HCT116 (cell line): ENCODE measurements at regions not wholly inside any gene's neighbourhood (a gene's known extent, or its start where the extent isn't known, plus 50 kb on each side); places are given as distances from the start of the nearest gene placed in this dataset.

ENCODE experiments used
- ATAC-seq: fragments of 200-7000 bp; cut with Tn5 transposase; 2 replicates; pipeline ENCODE4 v1.9.1; 2020; ENCODE audit warnings: mild to moderate bottlenecking, moderate library complexity
- BruUV-seq: library from RNA; stranded (reverse); fragments of 400-500 nt; replicated peaks from 2 replicates; lab custom pipeline; 2021; lab: Mats Ljungman, UMichigan
- CTCF ChIA-PET: fragments of 300-600 bp; sonication (Branson Sonifier 250); formaldehyde crosslinking; loops from one replicate; lab custom pipeline; 2021; ENCODE audit warnings: antibody characterized with exemption; lab: Charles Lee
- POLR2A ChIA-PET: fragments of 300-600, 350-600 bp; sonication (Branson Sonifier 250); formaldehyde crosslinking; loops from one replicate; lab custom pipeline; 2021; ENCODE audit warnings: antibody characterized with exemption; lab: Charles Lee
- RAD21 ChIA-PET, 2 experiments: fragments of 300-600 bp; sonication (Branson Sonifier 250); formaldehyde crosslinking; loops; one replicate each; lab custom pipeline; 2023; ENCODE audit warnings: low total read pairs in 2 of 2; ENCODE audit not compliant: uncharacterized antibody in 2 of 2, unreplicated experiment in 2 of 2, low non-redundant PET in 1 of 2; lab: Charles Lee
- DNase-seq: peaks from one replicate; pipeline ENCODE4 v3.0.0-alpha.2; 2010; ENCODE audit warnings: low read depth, low spot score
- H2AFZ ChIP-seq: fragments of 200-600 bp; shearing (Covaris generic), sonication (generic); 2 replicates; pipeline ENCODE4 v1.6.1; 2017; ENCODE audit warnings: low read depth, mixed run types, mixed read lengths, antibody characterized with exemption, low read length; ENCODE audit not compliant: poor library complexity, severe bottlenecking
- H3K27ac ChIP-seq: 2 replicates; pipeline ENCODE4 v1.5.1; 2012; ENCODE audit warnings: low read depth, low read length
- H3K27me3 ChIP-seq: fragments of 200-600 bp; sonication (generic); 2 replicates; pipeline ENCODE4 v1.6.1; 2016; ENCODE audit warnings: mixed run types, low read length, mixed read lengths; ENCODE audit not compliant: insufficient read depth
- H3K36me3 ChIP-seq, 2 experiments: fragments of 200-500 bp in 1 of 2; fragments of 200-600 bp in 1 of 2; sonication (Bioruptor generic) in 1 of 2; sonication (generic) in 1 of 2; 2 replicates each; pipeline versions ENCODE4 v1.5.1 to v1.6.1; 2014 to 2016; ENCODE audit warnings: low read length in 2 of 2, inconsistent platforms in 1 of 2, mixed read lengths in 1 of 2, mixed run types in 1 of 2; ENCODE audit not compliant: insufficient read depth in 2 of 2, control insufficient read depth in 1 of 2
- H3K4me1 ChIP-seq, 2 experiments: fragments of 200-600 bp in 1 of 2; sonication (generic) in 1 of 2; 2 replicates each; pipeline versions ENCODE4 v1.5.1 to v1.6.1; 2012 to 2017; ENCODE audit warnings: low read length in 2 of 2, inconsistent platforms in 1 of 2, mild to moderate bottlenecking in 1 of 2, mixed read lengths in 1 of 2, mixed run types in 1 of 2, moderate library complexity in 1 of 2; ENCODE audit not compliant: insufficient read depth in 2 of 2, control insufficient read depth in 1 of 2
- H3K4me2 ChIP-seq: fragments of 200-600 bp; sonication (generic); 2 replicates; pipeline ENCODE4 v1.6.1; 2017; ENCODE audit warnings: mixed run types, low read length, mixed read lengths
- H3K4me3 ChIP-seq, 2 experiments: fragments of 200-600 bp in 1 of 2; sonication (generic) in 1 of 2; replicated peaks in 1 of 2; 2 replicates each; pipeline ENCODE4 v1.5.1; 2011 to 2016; ENCODE audit warnings: low read length in 2 of 2, control low read depth in 1 of 2, low read depth in 1 of 2, mild to moderate bottlenecking in 1 of 2, mixed read lengths in 1 of 2, mixed run types in 1 of 2
- H3K79me2 ChIP-seq: fragments of 200-600 bp; sonication (generic); 2 replicates; pipeline ENCODE4 v1.6.1; 2017; ENCODE audit warnings: mild to moderate bottlenecking, mixed run types, low read length, moderate library complexity, mixed read lengths; ENCODE audit not compliant: insufficient read depth
- H3K9ac ChIP-seq: fragments of 200-600 bp; sonication (generic); 2 replicates; pipeline ENCODE4 v1.6.1; 2016; ENCODE audit warnings: low read length, mixed read lengths
- H3K9me2 ChIP-seq: fragments of 200-600 bp; sonication (generic), shearing (Covaris generic); 2 replicates; pipeline ENCODE4 v1.6.1; 2017; ENCODE audit warnings: mixed run types, mild to moderate bottlenecking, moderate library complexity; ENCODE audit not compliant: insufficient read depth
- H3K9me3 ChIP-seq, 2 experiments: fragments of 200-500 bp in 1 of 2; fragments of 200-600 bp in 1 of 2; sonication (Bioruptor generic) in 1 of 2; sonication (generic) in 1 of 2; 2 replicates each; pipeline ENCODE4 v1.6.1; 2014 to 2017; ENCODE audit warnings: low read length in 2 of 2, mixed read lengths in 2 of 2, inconsistent platforms in 1 of 2, low read depth in 1 of 2, mild to moderate bottlenecking in 1 of 2, mixed run types in 1 of 2, moderate library complexity in 1 of 2; ENCODE audit not compliant: control insufficient read depth in 1 of 2, insufficient read depth in 1 of 2
- H4K20me1 ChIP-seq: fragments of 200-600 bp; sonication (generic), shearing (Covaris generic); 2 replicates; pipeline ENCODE4 v1.6.1; 2017; ENCODE audit warnings: mixed run types, mild to moderate bottlenecking, moderate library complexity; ENCODE audit not compliant: insufficient read depth
- CEBPB ChIP-seq: IDR thresholded peaks from 2 replicates; pipeline ENCODE4 v1.6.1; 2012; ENCODE audit warnings: low read depth
- EZH2 ChIP-seq: fragments of 200-600 bp; sonication (generic); IDR thresholded peaks from 2 replicates; pipeline ENCODE4 v1.6.1; 2017; ENCODE audit warnings: antibody characterized with exemption, mixed run types
- EZH2phosphoT487 ChIP-seq: fragments of 200-600 bp; IDR thresholded peaks from 2 replicates; pipeline ENCODE4 v1.6.1; 2018; ENCODE audit warnings: antibody characterized with exemption, borderline replicate concordance
- POLR2A ChIP-seq: IDR thresholded peaks from 2 replicates; pipeline ENCODE4 v1.7.0; 2011; ENCODE audit warnings: borderline replicate concordance; ENCODE audit not compliant: insufficient read depth, insufficient read length; ENCODE audit errors: extremely low read depth
- POLR2AphosphoS5 ChIP-seq: IDR thresholded peaks from 2 replicates; pipeline ENCODE4 v1.6.1; 2011; ENCODE audit warnings: mild to moderate bottlenecking, low read depth, low read length, moderate library complexity
- SIN3A ChIP-seq: IDR thresholded peaks from 2 replicates; pipeline ENCODE4 v1.6.1; 2012; ENCODE audit warnings: low read depth
- SP1 ChIP-seq: IDR thresholded peaks from 2 replicates; pipeline ENCODE4 v1.6.1; 2012; ENCODE audit warnings: low read depth
- SRF ChIP-seq: IDR thresholded peaks from 2 replicates; pipeline ENCODE4 v1.6.1; 2012; ENCODE audit warnings: low read depth
- TCF7L2 ChIP-seq: IDR thresholded peaks from 2 replicates; pipeline ENCODE4 v1.7.0; 2011; ENCODE audit warnings: borderline replicate concordance, inconsistent platforms; ENCODE audit not compliant: insufficient read depth, insufficient read length; ENCODE audit errors: extremely low read depth
- YY1 ChIP-seq: IDR thresholded peaks from 2 replicates; pipeline ENCODE4 v1.6.1; 2011; ENCODE audit warnings: low read length, low read depth, moderate library complexity, mild to moderate bottlenecking; ENCODE audit not compliant: insufficient replicate concordance; ENCODE audit errors: extremely low read depth
- ZNF274 ChIP-seq: fragments of 200-500 bp; sonication (Bioruptor generic); IDR thresholded peaks from 2 replicates; pipeline ENCODE4 v1.6.1; 2014; ENCODE audit warnings: mild to moderate bottlenecking, low read depth, low read length, inconsistent platforms
- intact Hi-C: fragments of 100-400 bp; cut with micrococcal nuclease; formaldehyde crosslinking; loops from 2 replicates; pipeline ENCODE4 v1.10.0; 2022
- TF ChIP-seq, protein P1 (sequence below): IDR thresholded peaks from 2 replicates; pipeline ENCODE4 v1.6.1; 2012
- TF ChIP-seq, protein P2 (sequence below): IDR thresholded peaks from 2 replicates; pipeline ENCODE4 v1.6.1; 2011; ENCODE audit warnings: mild to moderate bottlenecking, low read length, moderate library complexity; ENCODE audit not compliant: insufficient replicate concordance; ENCODE audit errors: extremely low read depth
- TF ChIP-seq, protein P3 (sequence below): IDR thresholded peaks from 2 replicates; pipeline ENCODE4 v1.6.1; 2012; ENCODE audit warnings: low read depth

DNA sequence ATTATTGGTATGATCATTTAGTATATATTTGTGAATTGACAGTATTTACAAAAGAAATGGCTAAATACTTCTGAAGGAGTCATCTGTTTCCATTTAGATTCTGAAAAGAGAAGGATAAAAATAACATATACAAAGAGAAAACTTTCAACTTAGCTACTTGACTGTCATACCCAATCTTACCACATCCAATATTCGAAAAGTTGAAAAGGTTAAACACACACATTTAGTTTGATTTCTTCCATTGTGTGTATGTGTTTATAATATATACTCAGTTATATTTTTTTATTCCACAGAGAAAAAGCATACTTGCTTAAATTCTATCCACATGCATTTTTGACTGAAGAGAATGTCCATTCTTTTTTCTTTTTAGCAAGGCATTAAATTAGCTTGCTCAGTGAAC lies 470.7 kb downstream of the TFEC start:
- Histone ChIP-seq H3K9me3 (no peaks in the 10 kb centered on the region), H3K79me2 (no peaks in the 10 kb centered on the region), H3K4me2 (no peak overlapping the region), H3K27ac (no peak overlapping the region), H3K36me3 (no peaks in the 10 kb centered on the region), H3K9ac (no peak overlapping the region), H4K20me1 (no peaks in the 10 kb centered on the region), H2AFZ (no peak overlapping the region), H3K4me3 (no peak overlapping the region), H3K9me2 (no peaks in the 10 kb centered on the region), H3K4me1 (no peaks in the 10 kb centered on the region), H3K27me3 (no peaks in the 10 kb centered on the region)
- ChIA-PET POLR2A (no interaction called here), CTCF (no interaction called here), RAD21 (no interaction called here)
- no peak for DNase-seq
- TF ChIP-seq POLR2AphosphoS5 (no peak), SP1 (no peak), SRF (no peak), EZH2phosphoT487 (no peak), TCF7L2 (no peak), YY1 (no peak), SIN3A (no peak), ZNF274 (no peak), EZH2 (no peak), POLR2A (no peak), CEBPB (no peak)
- TF ChIP-seq, protein P1, sequence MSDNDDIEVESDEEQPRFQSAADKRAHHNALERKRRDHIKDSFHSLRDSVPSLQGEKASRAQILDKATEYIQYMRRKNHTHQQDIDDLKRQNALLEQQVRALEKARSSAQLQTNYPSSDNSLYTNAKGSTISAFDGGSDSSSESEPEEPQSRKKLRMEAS = no peak
- TF ChIP-seq, protein P2, sequence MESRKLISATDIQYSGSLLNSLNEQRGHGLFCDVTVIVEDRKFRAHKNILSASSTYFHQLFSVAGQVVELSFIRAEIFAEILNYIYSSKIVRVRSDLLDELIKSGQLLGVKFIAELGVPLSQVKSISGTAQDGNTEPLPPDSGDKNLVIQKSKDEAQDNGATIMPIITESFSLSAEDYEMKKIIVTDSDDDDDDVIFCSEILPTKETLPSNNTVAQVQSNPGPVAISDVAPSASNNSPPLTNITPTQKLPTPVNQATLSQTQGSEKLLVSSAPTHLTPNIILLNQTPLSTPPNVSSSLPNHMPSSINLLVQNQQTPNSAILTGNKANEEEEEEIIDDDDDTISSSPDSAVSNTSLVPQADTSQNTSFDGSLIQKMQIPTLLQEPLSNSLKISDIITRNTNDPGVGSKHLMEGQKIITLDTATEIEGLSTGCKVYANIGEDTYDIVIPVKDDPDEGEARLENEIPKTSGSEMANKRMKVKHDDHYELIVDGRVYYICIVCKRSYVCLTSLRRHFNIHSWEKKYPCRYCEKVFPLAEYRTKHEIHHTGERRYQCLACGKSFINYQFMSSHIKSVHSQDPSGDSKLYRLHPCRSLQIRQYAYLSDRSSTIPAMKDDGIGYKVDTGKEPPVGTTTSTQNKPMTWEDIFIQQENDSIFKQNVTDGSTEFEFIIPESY = no peak
- TF ChIP-seq, protein P3, sequence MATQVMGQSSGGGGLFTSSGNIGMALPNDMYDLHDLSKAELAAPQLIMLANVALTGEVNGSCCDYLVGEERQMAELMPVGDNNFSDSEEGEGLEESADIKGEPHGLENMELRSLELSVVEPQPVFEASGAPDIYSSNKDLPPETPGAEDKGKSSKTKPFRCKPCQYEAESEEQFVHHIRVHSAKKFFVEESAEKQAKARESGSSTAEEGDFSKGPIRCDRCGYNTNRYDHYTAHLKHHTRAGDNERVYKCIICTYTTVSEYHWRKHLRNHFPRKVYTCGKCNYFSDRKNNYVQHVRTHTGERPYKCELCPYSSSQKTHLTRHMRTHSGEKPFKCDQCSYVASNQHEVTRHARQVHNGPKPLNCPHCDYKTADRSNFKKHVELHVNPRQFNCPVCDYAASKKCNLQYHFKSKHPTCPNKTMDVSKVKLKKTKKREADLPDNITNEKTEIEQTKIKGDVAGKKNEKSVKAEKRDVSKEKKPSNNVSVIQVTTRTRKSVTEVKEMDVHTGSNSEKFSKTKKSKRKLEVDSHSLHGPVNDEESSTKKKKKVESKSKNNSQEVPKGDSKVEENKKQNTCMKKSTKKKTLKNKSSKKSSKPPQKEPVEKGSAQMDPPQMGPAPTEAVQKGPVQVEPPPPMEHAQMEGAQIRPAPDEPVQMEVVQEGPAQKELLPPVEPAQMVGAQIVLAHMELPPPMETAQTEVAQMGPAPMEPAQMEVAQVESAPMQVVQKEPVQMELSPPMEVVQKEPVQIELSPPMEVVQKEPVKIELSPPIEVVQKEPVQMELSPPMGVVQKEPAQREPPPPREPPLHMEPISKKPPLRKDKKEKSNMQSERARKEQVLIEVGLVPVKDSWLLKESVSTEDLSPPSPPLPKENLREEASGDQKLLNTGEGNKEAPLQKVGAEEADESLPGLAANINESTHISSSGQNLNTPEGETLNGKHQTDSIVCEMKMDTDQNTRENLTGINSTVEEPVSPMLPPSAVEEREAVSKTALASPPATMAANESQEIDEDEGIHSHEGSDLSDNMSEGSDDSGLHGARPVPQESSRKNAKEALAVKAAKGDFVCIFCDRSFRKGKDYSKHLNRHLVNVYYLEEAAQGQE = no peak
- BruUV-seq = no TSS peak
- ATAC-seq = no peak
- intact Hi-C loops = no loop called here
